Fibroblast of skin of right quadriceps (primary cell): ENCODE measurements at regions not wholly inside any gene's neighbourhood (a gene's known extent, or its start where the extent isn't known, plus 50 kb on each side); places are given as distances from the start of the nearest gene placed in this dataset.
A peak's percentile ranks its signal among the peaks of the same experiment; 100 is the strongest.
"Not testable (repeated sequence)": the region's sequence is repeated elsewhere in the genome, so short reads cannot be mapped to it uniquely, and the experiment has no call there.

Source experiments
- DNase-seq: peaks from one replicate; pipeline ENCODE4 v3.0.0-alpha.2; 2013

GRCh38 chrX:121457096-121457495, 409.7 kb downstream of the GLUD2 start:
- DNase-seq: no peak

GRCh38 chrX:121479406-121479805, 432.0 kb downstream of the GLUD2 start:
- no peak for DNase-seq

- DNase-seq: peak; percentile 61
These were observed 449.6 kb downstream of the GLUD2 start for GRCh38 chrX:121496966-121497365.

GRCh38 chrX:121504153-121504552, 456.7 kb downstream of the GLUD2 start:
- DNase-seq: no peak

GRCh38 chrX:121546317-121546716, 498.9 kb downstream of the GLUD2 start:
- DNase-seq: no peak

- no peak for DNase-seq
These were observed 511.5 kb downstream of the GLUD2 start for GRCh38 chrX:121558886-121559285.

GRCh38 chrX:121562616-121563015, 515.2 kb downstream of the GLUD2 start:
- DNase-seq: no peak

GRCh38 chrX:121569609-121570008, 522.2 kb downstream of the GLUD2 start:
- DNase-seq: no peak

- no peak for DNase-seq
These were observed 522.8 kb downstream of the GLUD2 start for GRCh38 chrX:121570072-121570841.

- DNase-seq: no peak
These were observed 523.9 kb downstream of the GLUD2 start for GRCh38 chrX:121571333-121571732.

GRCh38 chrX:121574384-121574783, 527.0 kb downstream of the GLUD2 start:
- DNase-seq: not testable (repeated sequence)

- DNase-seq: peak; percentile 15
These were observed 531.8 kb downstream of the GLUD2 start for GRCh38 chrX:121579016-121579760.

GRCh38 chrX:121581885-121582284, 534.5 kb downstream of the GLUD2 start:
- DNase-seq: no peak

GRCh38 chrX:121585626-121586025, 538.2 kb downstream of the GLUD2 start:
- no peak for DNase-seq

GRCh38 chrX:121592884-121593283, 545.5 kb downstream of the GLUD2 start:
- DNase-seq: no peak

GRCh38 chrX:121598356-121598755, 550.9 kb downstream of the GLUD2 start:
- no peak for DNase-seq

GRCh38 chrX:121635141-121635540, 587.7 kb downstream of the GLUD2 start:
- no peak for DNase-seq

- peak; percentile 18 for DNase-seq
These were observed 592.4 kb downstream of the GLUD2 start for GRCh38 chrX:121639781-121640180.

- peak; percentile 81 for DNase-seq
These were observed 594.1 kb downstream of the GLUD2 start for GRCh38 chrX:121641560-121641959.

- DNase-seq: peak; percentile 76
These were observed 595.0 kb downstream of the GLUD2 start for GRCh38 chrX:121642415-121642814.

- DNase-seq: no peak
These were observed 602.0 kb downstream of the GLUD2 start for GRCh38 chrX:121649417-121649816.

- DNase-seq: no peak
These were observed 607.9 kb downstream of the GLUD2 start for GRCh38 chrX:121655276-121655675.

- no peak for DNase-seq
These were observed 618.8 kb downstream of the GLUD2 start for GRCh38 chrX:121666171-121666570.

- DNase-seq: no peak
These were observed 624.2 kb downstream of the GLUD2 start for GRCh38 chrX:121671649-121672048.
